ENCODE measurements at regions not wholly inside any gene's neighbourhood (a gene's known extent, or its start where the extent isn't known, plus 50 kb on each side); places are given as distances from the start of the nearest gene placed in this dataset.
A peak's percentile ranks its signal among the peaks of the same experiment; 100 is the strongest.
"Not testable (repeated sequence)": the region's sequence is repeated elsewhere in the genome, so short reads cannot be mapped to it uniquely, and the experiment has no call there.

- H3K9me3 ChIP-seq; intact Hi-C loops (cut with DNase I); H3K4me3 ChIP-seq; H3K27me3 ChIP-seq; H3K36me3 ChIP-seq; H3K27ac ChIP-seq; H3K4me1 ChIP-seq; DNase-seq (ENCODE audit: low spot score in 2 of 2): not testable (repeated sequence)
Measured at GRCh38 chr14:105776112-105776511, 249.7 kb downstream of the TMEM121 start.

GRCh38 chr14:105776924-105777323, 250.5 kb downstream of the TMEM121 start:
- Histone ChIP-seq H3K36me3 (no peaks in the 10 kb centered on the region), H3K4me3 (no peak overlapping the region), H3K27ac (no peak overlapping the region), H3K9me3 (peaks cover 4 to 10% of the 10 kb centered on the region in 2 donors), H3K4me1 (no peaks in the 10 kb centered on the region), H3K27me3 (no peaks in the 10 kb centered on the region)
- DNase-seq (ENCODE audit: low spot score in 2 of 2), result no peak
- intact Hi-C loops (cut with DNase I), result no loop called here
- TF ChIP-seq CTCF (IDR thresholded peaks at IDR 0.05), result no peak

- DNase-seq (ENCODE audit: low spot score in 2 of 2), result peak in 1 of 2 donors; percentile 42
- Histone ChIP-seq H3K36me3 (no peaks in the 10 kb centered on the region), H3K4me1 (no peaks in the 10 kb centered on the region), H3K27me3 (no peaks in the 10 kb centered on the region), H3K27ac (no peak overlapping the region), H3K4me3 (no peak overlapping the region), H3K9me3 (peaks cover 4 to 10% of the 10 kb centered on the region in 2 donors)
- intact Hi-C loops (cut with DNase I), result no loop called here
- TF ChIP-seq CTCF (IDR thresholded peaks at IDR 0.05), result no peak
Measured at GRCh38 chr14:105783707-105784106, 257.3 kb downstream of the TMEM121 start.

GRCh38 chr14:105793836-105794235, 267.5 kb downstream of the TMEM121 start:
- Histone ChIP-seq H3K4me3 (no peak overlapping the region), H3K27ac (no peak overlapping the region), H3K36me3 (no peaks in the 10 kb centered on the region), H3K27me3 (no peaks in the 10 kb centered on the region), H3K4me1 (no peaks in the 10 kb centered on the region), H3K9me3 (no peaks in the 10 kb centered on the region)
- no peak for TF ChIP-seq CTCF (IDR thresholded peaks at IDR 0.05)
- no peak for DNase-seq (ENCODE audit: low spot score in 2 of 2)
- intact Hi-C loops (cut with DNase I), result no loop called here

- Histone ChIP-seq H3K27me3 (no peaks in the 10 kb centered on the region), H3K4me3 (no peak overlapping the region), H3K9me3 (no peaks in the 10 kb centered on the region), H3K27ac (no peak overlapping the region), H3K36me3 (no peaks in the 10 kb centered on the region), H3K4me1 (no peaks in the 10 kb centered on the region)
- DNase-seq (ENCODE audit: low spot score in 2 of 2), result no peak
- no peak for TF ChIP-seq CTCF (IDR thresholded peaks at IDR 0.05)
- intact Hi-C loops (cut with DNase I), result no loop called here
Measured at GRCh38 chr14:105797546-105797945, 271.2 kb downstream of the TMEM121 start.

- H3K36me3 ChIP-seq, result no peaks in the 10 kb centered on the region
- DNase-seq (ENCODE audit: low spot score in 2 of 2), result no peak
- H3K9me3 ChIP-seq, result peaks cover 0 to 4% of the 10 kb centered on the region in 2 donors
- no peaks in the 10 kb centered on the region for H3K4me1 ChIP-seq
- H3K4me3 ChIP-seq, result no peak overlapping the region
- no peak overlapping the region for H3K27ac ChIP-seq
- H3K27me3 ChIP-seq, result no peaks in the 10 kb centered on the region
- intact Hi-C loops (cut with DNase I), result no loop called here
- TF ChIP-seq CTCF (IDR thresholded peaks at IDR 0.05), result no peak
Measured at GRCh38 chr14:105805701-105806100, 279.3 kb downstream of the TMEM121 start.

Measured in ascending aorta (tissue), 2 donors.